PC-9 (cell line): ENCODE measurements at regions not wholly inside any gene's neighbourhood (a gene's known extent, or its start where the extent isn't known, plus 50 kb on each side); places are given as distances from the start of the nearest gene placed in this dataset.
"Not testable (repeated sequence)": the region's sequence is repeated elsewhere in the genome, so short reads cannot be mapped to it uniquely, and the experiment has no call there.

Source experiments
- BruUV-seq: library from RNA; stranded (reverse); fragments of 400-500 nt; replicated peaks from 2 replicates; lab custom pipeline; 2021; lab: Mats Ljungman, UMichigan
- CTCF ChIA-PET: fragments of 300-600 bp; sonication (Branson Sonifier 250); formaldehyde crosslinking; loops from one replicate; lab custom pipeline; 2022; ENCODE audit warnings: antibody characterized with exemption; lab: Charles Lee
- POLR2A ChIA-PET: fragments of 300-600 bp; sonication (Branson Sonifier 250); formaldehyde crosslinking; loops from one replicate; lab custom pipeline; 2022; ENCODE audit warnings: antibody characterized with exemption; ENCODE audit not compliant: unreplicated experiment; lab: Charles Lee
- DNase-seq, 2 experiments: peaks; one replicate each; pipeline versions ENCODE4 v3.0.0 to v3.0.0-alpha.2; 2015 to 2022; ENCODE audit warnings: mixed read lengths in 1 of 2
- H2AFZ ChIP-seq: fragments of 200-600 bp; sonication (generic); 2 replicates; pipeline ENCODE4 v1.8.1; 2017; ENCODE audit warnings: antibody characterized with exemption
- H3F3A ChIP-seq: fragments of 200-600 bp; sonication (generic); 2 replicates; pipeline ENCODE4 v1.8.1; 2017; ENCODE audit warnings: antibody characterized with exemption, mild to moderate bottlenecking, low read depth; ENCODE audit not compliant: insufficient read depth
- H3K27ac ChIP-seq: fragments of 200-600 bp; sonication (generic); 2 replicates; pipeline ENCODE4 v1.6.1; 2016; ENCODE audit warnings: mixed run types
- H3K27me3 ChIP-seq: fragments of 200-600 bp; sonication (generic); 2 replicates; pipeline ENCODE4 v1.6.1; 2016; ENCODE audit warnings: low read depth, mixed run types; ENCODE audit not compliant: insufficient read depth
- H3K36me3 ChIP-seq: fragments of 200-600 bp; sonication (generic); 2 replicates; pipeline ENCODE4 v1.6.1; 2016; ENCODE audit warnings: low read depth, mixed run types
- H3K4me1 ChIP-seq: fragments of 200-600 bp; sonication (generic); replicated peaks from 2 replicates; pipeline ENCODE4 v1.6.1; 2016; ENCODE audit warnings: mixed run types; ENCODE audit not compliant: insufficient read depth
- H3K4me2 ChIP-seq: fragments of 200-600 bp; sonication (generic); 2 replicates; pipeline ENCODE4 v1.6.1; 2017; ENCODE audit warnings: mixed run types
- H3K4me3 ChIP-seq: fragments of 200-600 bp; sonication (generic); 2 replicates; pipeline ENCODE4 v1.6.1; 2016; ENCODE audit warnings: mixed run types
- H3K79me2 ChIP-seq: fragments of 200-600 bp; sonication (generic); 2 replicates; pipeline ENCODE4 v1.6.1; 2017; ENCODE audit warnings: low read depth, mixed run types
- H3K9me2 ChIP-seq: fragments of 200-600 bp; sonication (generic); 2 replicates; pipeline ENCODE4 v1.8.1; 2017; ENCODE audit warnings: mild to moderate bottlenecking; ENCODE audit not compliant: insufficient read depth
- H3K9me3 ChIP-seq: fragments of 200-600 bp; sonication (generic); 2 replicates; pipeline ENCODE4 v1.8.1; 2016; ENCODE audit warnings: low read depth; ENCODE audit not compliant: insufficient read depth
- H4K20me1 ChIP-seq: fragments of 200-600 bp; sonication (generic); 2 replicates; pipeline ENCODE4 v1.8.1; 2017; ENCODE audit not compliant: insufficient read depth
- CTCF ChIP-seq: fragments of 200-600 bp; sonication (generic); conservative IDR thresholded peaks from 2 replicates; pipeline ENCODE4 v1.6.1; 2017; ENCODE audit warnings: mixed run types, antibody characterized with exemption, mild to moderate bottlenecking, moderate library complexity
- EZH2 ChIP-seq: fragments of 200-600 bp; sonication (generic); IDR thresholded peaks from 2 replicates; pipeline ENCODE4 v1.8.0; 2017; ENCODE audit warnings: antibody characterized with exemption, low read depth
- intact Hi-C: fragments of 100-400 bp; cut with micrococcal nuclease; formaldehyde crosslinking; loops from one replicate; pipeline ENCODE4 v1.10.0; 2022; ENCODE audit not compliant: unreplicated experiment

DNA sequence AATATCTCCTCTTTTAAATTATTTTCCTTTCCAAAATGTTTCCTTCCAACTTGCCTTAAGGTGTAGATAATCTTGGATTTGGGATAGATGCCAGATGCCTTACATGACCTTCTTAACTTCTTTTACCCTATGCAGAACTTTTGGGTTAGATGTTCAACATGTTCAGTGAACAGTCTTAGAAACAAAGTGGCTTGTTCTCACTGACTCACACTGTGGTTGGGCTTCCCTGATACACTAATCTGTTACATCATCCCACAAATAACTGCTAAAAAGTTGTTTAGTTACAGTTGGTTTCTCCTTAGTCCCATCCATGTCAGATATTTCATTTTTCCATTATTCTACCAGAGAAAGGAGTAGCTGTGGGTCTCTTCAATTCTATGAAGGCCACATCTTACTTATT, 2638.2 kb downstream of the PCDH9 start:
- ChIA-PET CTCF (no interaction called here), POLR2A (no interaction called here)
- no peak overlapping the region for H3K4me2 ChIP-seq
- H3K4me3 ChIP-seq, result no peak overlapping the region
- no peak for DNase-seq
- no peak overlapping the region for H3K27ac ChIP-seq
- H3K9me2 ChIP-seq, result no peaks in the 10 kb centered on the region; the same call in 1 of the 2 replicates
- no peaks in the 10 kb centered on the region for H4K20me1 ChIP-seq
- no TSS peak for BruUV-seq
- H3F3A ChIP-seq, result no peaks in the 10 kb centered on the region
- H3K79me2 ChIP-seq, result no peaks in the 10 kb centered on the region
- no peaks in the 10 kb centered on the region for H3K4me1 ChIP-seq
- peak overlapping the region; percentile 68; the same call in 1 of the 2 replicates for H2AFZ ChIP-seq
- H3K9me3 ChIP-seq, result no peaks in the 10 kb centered on the region
- no peaks in the 10 kb centered on the region for H3K27me3 ChIP-seq
- intact Hi-C loops, result no loop called here
- H3K36me3 ChIP-seq, result no peaks in the 10 kb centered on the region
- TF ChIP-seq CTCF (no peak), EZH2 (no peak)

GRCh38 chr13:64579331-64579730, 2650.8 kb downstream of the PCDH9 start:
- no peaks in the 10 kb centered on the region for H4K20me1 ChIP-seq
- H3K4me2 ChIP-seq, result no peak overlapping the region
- DNase-seq, result no peak
- H3K4me1 ChIP-seq, result no peaks in the 10 kb centered on the region
- no peaks in the 10 kb centered on the region for H3K79me2 ChIP-seq
- no peaks in the 10 kb centered on the region for H3K36me3 ChIP-seq
- intact Hi-C loops, result no loop called here
- POLR2A ChIA-PET, result no interaction called here
- H3K27ac ChIP-seq, result no peak overlapping the region
- H3K4me3 ChIP-seq, result no peak overlapping the region
- CTCF ChIA-PET, result no interaction called here
- no TSS peak for BruUV-seq
- no peaks in the 10 kb centered on the region for H3F3A ChIP-seq
- H3K9me2 ChIP-seq, result no peaks in the 10 kb centered on the region; the same call in 1 of the 2 replicates
- no peak for TF ChIP-seq EZH2
- TF ChIP-seq CTCF, result no peak
- no peaks in the 10 kb centered on the region for H3K9me3 ChIP-seq
- 0 out of 2 replicates have a peak overlapping the region, but pooled peaks have one; percentile 28 for H2AFZ ChIP-seq
- H3K27me3 ChIP-seq, result no peaks in the 10 kb centered on the region

- TF ChIP-seq EZH2, result no peak
- no peak for TF ChIP-seq CTCF
- no peak overlapping the region for H3K27ac ChIP-seq
- H3F3A ChIP-seq, result no peaks in the 10 kb centered on the region
- no peak overlapping the region for H3K4me3 ChIP-seq
- intact Hi-C loops, result no loop called here
- H3K4me2 ChIP-seq, result no peak overlapping the region
- no peaks in the 10 kb centered on the region for H3K79me2 ChIP-seq
- no peaks in the 10 kb centered on the region for H3K9me3 ChIP-seq
- no peaks in the 10 kb centered on the region for H3K36me3 ChIP-seq
- no peak overlapping the region for H2AFZ ChIP-seq
- H3K9me2 ChIP-seq, result 0 out of 2 replicates have a peak, but pooled peaks cover 4% of the 10 kb centered on the region
- no peaks in the 10 kb centered on the region for H3K27me3 ChIP-seq
- DNase-seq, result no peak
- ChIA-PET POLR2A (no interaction called here), CTCF (no interaction called here)
- no TSS peak for BruUV-seq
- H4K20me1 ChIP-seq, result no peaks in the 10 kb centered on the region
- no peaks in the 10 kb centered on the region for H3K4me1 ChIP-seq
These were observed 2661.4 kb downstream of the PCDH9 start for GRCh38 chr13:64568748-64569147.

DNA sequence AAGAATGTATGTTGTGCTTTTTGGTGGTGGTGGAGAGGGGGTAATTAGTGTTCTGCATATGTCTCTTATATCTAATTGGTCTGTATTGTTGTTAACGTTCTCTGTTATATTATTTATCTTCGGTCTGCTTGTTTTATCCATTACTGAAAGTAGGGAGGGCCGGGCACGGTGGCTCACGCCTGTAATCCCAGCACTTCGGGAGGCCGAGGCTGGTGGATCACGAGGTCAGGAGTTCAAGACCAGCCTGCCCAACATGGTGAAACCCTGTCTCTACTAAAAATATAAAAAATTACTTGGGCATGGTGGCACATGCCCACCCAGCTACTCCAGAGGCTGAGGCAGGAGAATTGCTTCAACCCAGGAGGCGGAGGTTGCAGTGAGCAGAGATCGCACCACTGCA, 2672.1 kb downstream of the PCDH9 start:
- H3K9me3 ChIP-seq, H3K4me1 ChIP-seq, H3K9me2 ChIP-seq, intact Hi-C loops, BruUV-seq, POLR2A ChIA-PET, H3K27ac ChIP-seq, CTCF ChIA-PET, H3K79me2 ChIP-seq, H3F3A ChIP-seq, H3K36me3 ChIP-seq, H3K4me3 ChIP-seq, H4K20me1 ChIP-seq, H2AFZ ChIP-seq, DNase-seq, H3K27me3 ChIP-seq, H3K4me2 ChIP-seq: not testable (repeated sequence)
